ENCODE measurements at regions not wholly inside any gene's neighbourhood (a gene's known extent, or its start where the extent isn't known, plus 50 kb on each side); places are given as distances from the start of the nearest gene placed in this dataset.

GRCh38 chr16:79833559-79833958 lies 233.0 kb upstream of the MAF start:
- no peak for DNase-seq (ENCODE audit: low spot score)

DNA sequence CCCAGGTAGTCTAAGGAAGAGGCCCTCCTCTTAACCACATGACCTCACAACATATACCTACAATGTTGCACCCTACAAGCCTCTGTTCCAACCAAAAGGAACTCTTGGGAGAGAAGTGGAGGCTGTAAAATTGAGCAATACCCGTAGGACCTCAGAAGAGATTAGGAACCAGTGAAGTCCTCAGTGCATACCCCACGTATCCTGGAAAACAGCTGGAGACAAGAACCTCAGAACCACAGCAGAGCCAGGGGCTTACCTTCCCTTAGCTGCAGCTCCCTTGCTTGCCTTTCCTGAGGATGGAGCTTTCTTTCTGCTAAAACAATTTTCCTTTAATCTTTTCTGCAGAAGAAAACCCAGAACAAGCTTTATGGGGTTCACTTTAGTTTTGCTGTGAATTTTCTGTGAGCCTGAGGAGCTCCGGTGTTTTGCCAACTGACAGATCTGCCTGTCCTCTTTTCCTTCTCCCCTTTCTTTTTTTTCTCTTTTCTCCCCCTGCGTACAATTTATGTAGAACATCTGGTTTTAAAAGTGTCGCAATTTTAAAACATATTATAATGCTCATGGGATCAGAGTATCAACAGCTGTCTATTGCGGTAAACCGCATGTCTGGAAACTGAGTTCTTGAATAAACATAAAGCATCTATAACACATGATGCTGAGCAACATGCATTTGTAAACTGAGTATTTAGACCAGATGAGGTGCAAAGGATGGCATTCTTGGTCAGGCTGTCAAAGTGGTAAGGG lies 226.4 kb upstream of the MAF start:
- DNase-seq (ENCODE audit: low spot score), result no peak

DNA sequence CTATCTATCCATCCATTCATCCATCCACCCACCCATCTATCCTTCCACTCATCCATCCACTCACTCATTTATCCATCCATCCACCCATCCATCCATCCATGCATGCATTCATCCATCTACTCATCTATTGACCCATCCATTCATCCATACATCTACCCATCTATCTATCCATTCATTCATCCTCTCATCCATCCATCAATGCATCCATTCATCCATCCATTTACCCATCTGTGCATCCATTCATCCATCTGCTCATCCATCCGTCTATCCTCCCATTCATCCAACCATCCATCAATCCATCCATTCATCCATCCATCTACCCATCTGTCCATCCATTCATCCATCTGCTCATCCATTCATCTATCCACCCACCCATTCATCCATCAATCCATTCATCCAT lies 224.5 kb upstream of the MAF start:
- DNase-seq (ENCODE audit: low spot score), result no peak

- no peak for DNase-seq (ENCODE audit: low spot score)
Observed at GRCh38 chr16:79823639-79824038, 223.1 kb upstream of the MAF start.

DNA sequence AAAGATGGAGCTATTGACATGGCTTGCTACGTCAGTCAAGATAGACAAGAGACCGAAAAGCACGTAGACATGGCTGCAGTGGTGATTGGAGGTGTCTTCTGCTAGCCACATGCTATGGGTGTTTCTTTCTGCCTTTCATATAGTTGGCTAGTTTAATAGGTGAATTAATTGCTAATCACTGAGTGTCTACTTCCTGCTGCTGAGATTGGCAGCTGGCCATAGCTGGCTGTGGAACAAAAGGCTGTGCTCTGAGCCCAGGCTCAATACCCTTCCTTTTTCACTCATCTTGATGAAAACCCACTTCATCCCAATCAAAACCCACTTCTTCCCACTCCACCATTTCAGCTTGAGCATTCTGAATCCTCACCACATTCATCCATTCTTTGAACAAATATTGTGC lies 221.4 kb upstream of the MAF start:
- DNase-seq (ENCODE audit: low spot score), result no peak

- DNase-seq (ENCODE audit: low spot score), result no peak
Observed at GRCh38 chr16:79816081-79816497, 215.6 kb upstream of the MAF start.

GRCh38 chr16:79815049-79815448 lies 214.5 kb upstream of the MAF start:
- DNase-seq (ENCODE audit: low spot score), result no peak

DNA sequence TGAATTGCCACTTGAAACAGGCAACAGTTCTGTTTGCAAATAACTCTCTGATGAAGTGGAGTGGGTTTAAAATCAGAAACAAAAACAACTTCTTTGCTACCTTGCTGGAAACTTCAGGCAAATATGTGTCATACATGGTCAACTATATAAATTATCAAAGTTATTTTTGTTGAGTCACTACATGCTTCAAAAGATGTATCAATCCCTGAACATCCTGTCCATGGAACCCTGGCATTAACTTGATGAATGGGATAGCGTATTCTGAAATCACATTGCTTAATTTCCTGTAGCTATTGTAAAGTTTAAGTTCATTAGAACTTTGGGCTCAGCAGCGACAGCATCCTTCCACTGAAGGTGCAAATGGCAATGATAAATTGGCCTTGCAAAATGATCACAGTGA lies 213.6 kb upstream of the MAF start:
- DNase-seq (ENCODE audit: low spot score), result no peak

DNA sequence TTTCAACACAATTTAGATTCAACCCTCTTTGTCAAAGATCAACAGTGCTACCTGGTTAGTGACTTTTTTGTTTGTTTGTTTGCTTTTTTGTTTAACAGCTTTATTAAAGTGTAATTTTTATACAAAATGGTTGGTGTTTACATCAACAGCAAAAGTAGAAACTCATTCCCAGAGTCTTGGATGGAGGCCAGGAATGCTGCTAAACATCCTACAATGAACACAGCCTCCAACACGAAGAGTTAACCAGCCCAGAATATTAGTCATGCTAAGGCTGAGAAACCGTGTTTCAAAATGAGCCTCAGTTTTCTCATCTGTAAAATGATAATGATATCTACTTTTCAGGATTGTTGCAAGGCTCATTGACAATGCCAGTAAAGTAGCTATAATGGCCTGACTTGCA lies 211.0 kb upstream of the MAF start:
- DNase-seq (ENCODE audit: low spot score), result no peak

DNA sequence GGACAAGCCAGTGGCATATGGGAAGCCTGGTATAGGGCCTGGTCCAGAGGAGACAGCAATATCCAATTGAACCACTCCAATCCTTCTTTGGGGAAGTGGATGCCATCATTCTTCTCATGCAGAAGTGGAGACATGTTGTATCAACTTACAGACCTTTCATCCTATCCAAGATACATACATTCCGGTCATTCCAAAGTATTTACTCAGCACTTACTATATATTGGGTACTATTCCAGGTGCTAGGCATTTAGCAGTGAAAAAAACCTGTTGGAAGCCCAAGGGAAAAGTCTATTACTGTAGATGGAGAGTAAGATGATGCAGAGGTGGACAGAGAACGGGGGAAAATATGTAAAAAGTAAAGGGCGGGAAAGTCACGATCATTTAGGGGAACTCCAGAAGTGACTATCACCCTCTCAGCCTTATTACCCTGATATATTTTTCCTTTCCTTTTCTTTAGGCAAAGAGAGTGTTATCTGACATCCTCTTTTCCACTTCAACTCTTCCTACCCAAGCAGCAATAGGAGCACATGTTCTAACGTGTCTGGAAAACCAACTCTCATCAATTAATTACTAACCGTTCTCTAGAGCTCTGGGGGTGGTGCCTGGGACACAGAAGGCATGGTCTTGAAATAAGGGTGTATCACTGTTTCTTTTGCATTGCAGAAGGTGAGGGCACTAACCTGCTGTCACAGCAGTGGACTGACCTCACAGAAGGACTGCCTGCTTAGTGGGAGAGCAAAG lies 210.1 kb upstream of the MAF start:
- no peak for DNase-seq (ENCODE audit: low spot score)

- no peak for DNase-seq (ENCODE audit: low spot score)
Observed at GRCh38 chr16:79809376-79809775, 208.8 kb upstream of the MAF start.

GRCh38 chr16:79808731-79809130 lies 208.2 kb upstream of the MAF start:
- DNase-seq (ENCODE audit: low spot score), result no peak

DNA sequence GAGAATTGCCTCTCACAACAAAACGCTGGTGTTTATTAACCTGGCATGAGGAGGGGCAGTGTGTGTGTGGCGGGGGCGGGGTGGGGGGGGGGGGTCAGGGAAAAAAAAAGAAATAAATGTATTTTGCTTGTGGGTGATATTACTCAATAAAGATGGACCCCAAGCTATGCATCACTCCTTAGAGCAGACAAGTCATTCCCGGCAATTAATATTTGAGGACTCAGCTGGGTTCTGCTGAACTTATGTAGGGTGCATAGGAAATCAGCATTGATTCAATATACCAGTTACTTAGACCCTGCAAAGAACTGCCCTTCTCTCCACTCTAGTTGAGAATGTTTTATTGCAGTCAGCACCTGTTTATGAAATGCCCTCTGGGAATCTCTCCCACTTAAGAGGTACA lies 206.2 kb upstream of the MAF start:
- DNase-seq (ENCODE audit: low spot score), result no peak

- DNase-seq (ENCODE audit: low spot score), result no peak
Observed at GRCh38 chr16:79805621-79806020, 205.1 kb upstream of the MAF start.

- no peak for DNase-seq (ENCODE audit: low spot score)
Observed at GRCh38 chr16:79801646-79802045, 201.1 kb upstream of the MAF start.

GRCh38 chr16:79800016-79800608 lies 199.6 kb upstream of the MAF start:
- no peak for DNase-seq (ENCODE audit: low spot score)

- no peak for DNase-seq (ENCODE audit: low spot score)
Observed at GRCh38 chr16:79798416-79799053, 198.0 kb upstream of the MAF start.

DNA sequence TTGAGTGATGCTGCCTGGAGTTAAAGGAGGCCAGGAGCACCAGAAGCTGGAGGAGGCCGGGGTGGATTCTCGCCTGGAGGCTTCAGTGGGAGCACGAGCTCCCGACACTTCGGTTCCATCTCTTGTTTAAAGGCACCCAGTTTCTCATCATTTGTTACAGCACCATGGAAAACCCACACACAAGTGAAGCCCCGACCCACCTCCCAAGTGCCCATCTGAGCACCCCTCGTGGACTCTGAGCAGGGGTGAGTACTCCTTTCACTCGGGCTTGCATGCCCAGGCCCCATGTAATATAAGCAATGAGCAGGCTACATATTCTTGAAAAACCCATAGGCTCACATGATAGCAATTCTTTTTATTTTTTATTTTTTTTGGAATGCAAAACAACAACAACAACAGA lies 196.9 kb upstream of the MAF start:
- no peak for DNase-seq (ENCODE audit: low spot score)

- DNase-seq (ENCODE audit: low spot score), result no peak
Observed at GRCh38 chr16:79795556-79795955, 195.0 kb upstream of the MAF start.

GRCh38 chr16:79794941-79795340 lies 194.4 kb upstream of the MAF start:
- no peak for DNase-seq (ENCODE audit: low spot score)

DNA sequence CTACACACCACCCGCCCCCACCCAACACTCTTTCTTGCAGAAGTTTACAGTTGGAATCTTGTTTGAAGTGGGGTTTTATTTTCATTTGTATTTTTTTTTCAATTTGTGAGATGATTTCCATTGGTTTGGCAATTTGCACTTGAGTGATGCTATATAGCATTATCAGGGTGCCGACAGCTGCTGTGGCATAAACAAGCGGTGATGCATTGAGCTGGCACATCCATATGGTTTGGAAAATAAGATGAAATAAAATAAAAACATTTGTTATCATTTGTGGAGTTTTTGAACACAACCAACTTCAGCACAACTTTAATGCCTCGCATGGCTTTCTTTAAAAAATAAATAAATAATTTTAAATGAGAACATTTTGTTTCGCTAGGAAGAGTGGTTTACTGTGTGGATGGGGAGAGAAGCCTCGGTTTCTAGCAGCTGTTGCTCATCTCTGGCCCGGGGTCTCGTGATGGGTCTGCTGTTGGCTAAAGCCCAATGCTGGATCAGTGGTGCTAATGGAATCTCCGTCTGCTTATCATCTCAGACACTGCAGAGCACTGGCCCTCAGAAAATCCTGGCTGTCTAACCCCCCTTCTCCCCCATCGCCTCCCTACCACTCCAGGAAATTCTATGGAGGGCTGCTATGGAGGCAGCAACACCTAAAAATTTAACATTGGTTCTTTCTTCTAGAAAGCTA lies 192.3 kb upstream of the MAF start:
- DNase-seq (ENCODE audit: low spot score), result no peak

- no peak for DNase-seq (ENCODE audit: low spot score)
Observed at GRCh38 chr16:79792076-79792475, 191.5 kb upstream of the MAF start.

All from hematopoietic multipotent progenitor cell treated with erythropoietin and hydrocortisone succinate and interleukin-3 and kit ligand, for 15 days (in vitro differentiated cells).